DND-41 (cell line): ENCODE measurements at regions not wholly inside any gene's neighbourhood (a gene's known extent, or its start where the extent isn't known, plus 50 kb on each side); places are given as distances from the start of the nearest gene placed in this dataset.

ENCODE experiments used
- CTCF ChIP-seq: IDR thresholded peaks from 2 replicates; pipeline ENCODE4 v1.5.1; 2012; ENCODE audit warnings: borderline replicate concordance, low read length, moderate library complexity, mild to moderate bottlenecking; ENCODE audit not compliant: poor library complexity, severe bottlenecking; ENCODE audit errors: extremely low read depth
- EZH2 ChIP-seq: IDR thresholded peaks from 3 replicates; pipeline ENCODE4 v1.6.1; 2012; ENCODE audit warnings: borderline replicate concordance, low read depth, mild to moderate bottlenecking, moderate library complexity, low read length, inconsistent platforms; ENCODE audit not compliant: severe bottlenecking

DNA sequence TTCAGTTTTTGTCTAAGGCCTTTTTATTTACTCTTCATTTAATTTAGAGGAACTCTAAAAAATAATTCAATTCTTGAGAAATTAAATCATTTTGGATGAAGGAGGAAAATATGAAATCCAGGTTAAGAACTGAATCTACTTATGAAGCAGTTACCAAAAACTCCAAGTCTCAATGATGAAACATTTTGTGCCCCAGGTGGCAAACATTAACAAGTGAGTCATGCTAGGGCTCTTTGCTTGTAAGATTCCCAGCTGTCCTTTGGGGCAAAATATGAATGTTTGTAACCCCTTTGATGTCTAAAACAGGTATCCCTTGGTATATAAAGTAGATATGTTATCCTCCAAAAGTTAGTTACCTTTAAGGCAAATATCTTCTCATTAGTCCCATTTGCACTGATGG is 202.4 kb downstream of the NEDD1 start:
- TF ChIP-seq CTCF (no peak), EZH2 (no peak)
